NCI-H128 (cell line): ENCODE measurements at regions not wholly inside any gene's neighbourhood (a gene's known extent, or its start where the extent isn't known, plus 50 kb on each side); places are given as distances from the start of the nearest gene placed in this dataset.
"Not testable (repeated sequence)": the region's sequence is repeated elsewhere in the genome, so short reads cannot be mapped to it uniquely, and the experiment has no call there.

Experiments used
- DNase-seq: peaks from one replicate; lab custom pipeline; 2025; ENCODE audit not compliant: unreplicated experiment; lab: John Stamatoyannopoulos, UW

GRCh38 chr6:115302731-115303130, 758.0 kb downstream of the FRK start:
- no peak for DNase-seq

- DNase-seq, result no peak
These were observed 773.2 kb downstream of the FRK start for GRCh38 chr6:115287467-115287866.

GRCh38 chr6:115276881-115277565, 783.7 kb downstream of the FRK start:
- no peak for DNase-seq

GRCh38 chr6:115272311-115272710, 788.4 kb downstream of the FRK start:
- no peak for DNase-seq

GRCh38 chr6:115271434-115271833, 789.3 kb downstream of the FRK start:
- no peak for DNase-seq

GRCh38 chr6:115270953-115271352, 789.7 kb downstream of the FRK start:
- no peak for DNase-seq

- DNase-seq, result no peak
These were observed 819.3 kb downstream of the FRK start for GRCh38 chr6:115241373-115241772.

GRCh38 chr6:115221198-115221597, 839.5 kb downstream of the FRK start:
- DNase-seq, result no peak

GRCh38 chr6:115220551-115221159, 840.0 kb downstream of the FRK start:
- no peak for DNase-seq

- no peak for DNase-seq
These were observed 841.0 kb downstream of the FRK start for GRCh38 chr6:115219645-115220044.

GRCh38 chr6:115216835-115217234, 843.9 kb downstream of the FRK start:
- DNase-seq, result no peak

GRCh38 chr6:115214283-115214682, 846.4 kb downstream of the FRK start:
- no peak for DNase-seq

- no peak for DNase-seq
These were observed 857.3 kb downstream of the FRK start for GRCh38 chr6:115203381-115203780.

- DNase-seq, result no peak
These were observed 852.3 kb upstream of the HS3ST5 start for GRCh38 chr6:115194981-115195638.

- no peak for DNase-seq
These were observed 849.2 kb upstream of the HS3ST5 start for GRCh38 chr6:115191989-115192388.

GRCh38 chr6:115190534-115190933, 847.7 kb upstream of the HS3ST5 start:
- no peak for DNase-seq

GRCh38 chr6:115175456-115175855, 832.6 kb upstream of the HS3ST5 start:
- not testable (repeated sequence) for DNase-seq

GRCh38 chr6:115165912-115166311, 823.1 kb upstream of the HS3ST5 start:
- DNase-seq, result not testable (repeated sequence)

- no peak for DNase-seq
These were observed 816.9 kb upstream of the HS3ST5 start for GRCh38 chr6:115159733-115160132.

- no peak for DNase-seq
These were observed 795.1 kb upstream of the HS3ST5 start for GRCh38 chr6:115137910-115138309.

- DNase-seq, result no peak
These were observed 791.0 kb upstream of the HS3ST5 start for GRCh38 chr6:115133790-115134189.

- no peak for DNase-seq
These were observed 789.1 kb upstream of the HS3ST5 start for GRCh38 chr6:115131709-115132490.
